Liver (tissue), 8 donors: ENCODE measurements at regions not wholly inside any gene's neighbourhood (a gene's known extent, or its start where the extent isn't known, plus 50 kb on each side); places are given as distances from the start of the nearest gene placed in this dataset.

ENCODE experiments used
- DNase-seq: peaks from one replicate; pipeline ENCODE4 v3.0.0-alpha.2; 2017; ENCODE audit warnings: low spot score
- H3K27ac ChIP-seq, 2 donors: one replicate each; pipeline ENCODE4 v1.7.0; 2013; ENCODE audit warnings: inconsistent platforms in 2 of 2, low read length in 2 of 2, control low read depth in 1 of 2, low read depth in 1 of 2, mild to moderate bottlenecking in 1 of 2
- H3K27me3 ChIP-seq, 4 donors: one replicate each; pipeline versions ENCODE4 v1.6.1 to v1.7.0; 2013; ENCODE audit warnings: low read length in 3 of 4, inconsistent platforms in 1 of 4, mild to moderate bottlenecking in 1 of 4, moderate library complexity in 1 of 4; ENCODE audit not compliant: control insufficient read depth in 4 of 4, insufficient read depth in 4 of 4
- H3K36me3 ChIP-seq, 4 donors: one replicate each; pipeline versions ENCODE4 v1.6.1 to v1.7.0; 2013; ENCODE audit warnings: low read length in 3 of 4, mild to moderate bottlenecking in 3 of 4, low read depth in 1 of 4, moderate library complexity in 1 of 4; ENCODE audit not compliant: control insufficient read depth in 4 of 4, insufficient read depth in 3 of 4
- H3K4me1 ChIP-seq, 4 donors: one replicate each; pipeline versions ENCODE4 v1.6.1 to v1.7.0; 2013; ENCODE audit warnings: low read length in 3 of 4, mild to moderate bottlenecking in 3 of 4, moderate library complexity in 1 of 4; ENCODE audit not compliant: control insufficient read depth in 4 of 4, insufficient read depth in 4 of 4
- H3K4me3 ChIP-seq, 3 donors: one replicate each; pipeline versions ENCODE4 v1.6.1 to v1.7.0; 2013; ENCODE audit warnings: low read length in 3 of 3, control low read depth in 1 of 3, low read depth in 1 of 3, mild to moderate bottlenecking in 1 of 3
- H3K9ac ChIP-seq, 2 donors: one replicate each; pipeline ENCODE4 v1.7.0; 2013; ENCODE audit warnings: low read length in 2 of 2, mild to moderate bottlenecking in 2 of 2, moderate library complexity in 2 of 2, control low read depth in 1 of 2, low read depth in 1 of 2
- H3K9me3 ChIP-seq, 4 donors: one replicate each; pipeline versions ENCODE4 v1.6.1 to v1.7.0; 2013; ENCODE audit warnings: low read length in 3 of 4; ENCODE audit not compliant: control insufficient read depth in 4 of 4
- FOXA1 ChIP-seq: IDR thresholded peaks from 2 replicates; pipeline ENCODE4 v1.6.1; 2016; ENCODE audit warnings: antibody characterized with exemption
- FOXA2 ChIP-seq: IDR thresholded peaks from 2 replicates; pipeline ENCODE4 v1.6.1; 2016; ENCODE audit warnings: antibody characterized with exemption
- GABPA ChIP-seq, 2 donors: IDR thresholded peaks in 1 of 2; conservative IDR thresholded peaks in 1 of 2; 2 replicates each; pipeline ENCODE4 v1.6.1; 2016; ENCODE audit warnings: antibody characterized with exemption in 2 of 2, mild to moderate bottlenecking in 1 of 2, moderate library complexity in 1 of 2
- HNF4G ChIP-seq: IDR thresholded peaks from 2 replicates; pipeline ENCODE4 v1.6.1; 2016; ENCODE audit warnings: antibody characterized with exemption
- JUND ChIP-seq, 2 donors: IDR thresholded peaks; 2 replicates each; pipeline ENCODE4 v1.6.1; 2016; ENCODE audit warnings: antibody characterized with exemption in 2 of 2
- NR2F2 ChIP-seq: IDR thresholded peaks from 2 replicates; pipeline ENCODE4 v1.6.1; 2016; ENCODE audit warnings: antibody characterized with exemption
- REST ChIP-seq: IDR thresholded peaks from 2 replicates; pipeline ENCODE4 v1.6.1; 2016; ENCODE audit warnings: antibody characterized with exemption, mild to moderate bottlenecking
- RXRA ChIP-seq, 2 donors: IDR thresholded peaks; 2 replicates each; pipeline ENCODE4 v1.6.1; 2017 to 2018; ENCODE audit warnings: antibody characterized with exemption in 2 of 2, mild to moderate bottlenecking in 1 of 2
- SP1 ChIP-seq: IDR thresholded peaks from 2 replicates; pipeline ENCODE4 v1.6.1; 2018; ENCODE audit warnings: antibody characterized with exemption, mild to moderate bottlenecking
- TAF1 ChIP-seq: conservative IDR thresholded peaks from 2 replicates; pipeline ENCODE4 v1.6.1; 2016; ENCODE audit warnings: antibody characterized with exemption, mild to moderate bottlenecking
- WGBS: extraction: QIAGEN DNeasy Blood & Tissue Kit; methylation state at CpG from one replicate; pipeline ENCODE4 v1.1.7; 2013; 5-methylcytosine and 5-hydroxymethylcytosine counted together
- TF ChIP-seq, protein P1 (sequence below): IDR thresholded peaks from 2 replicates; pipeline ENCODE4 v1.6.1; 2016; ENCODE audit warnings: antibody characterized with exemption
- TF ChIP-seq, protein P2 (sequence below): fragments of 150-350 bp; IDR thresholded peaks from 2 replicates; pipeline ENCODE4 v1.5.1; 2017; ENCODE audit warnings: improper control_type of control experiment, low read depth, low read length; ENCODE audit not compliant: missing input control
- donor health status: healthy.
- donor health status: healthy.
- donor health status: healthy.
- donor health status: healthy.
- donor health status: healthy.

- H3K9ac ChIP-seq = no peak overlapping the region
- no peak for DNase-seq
- 89% methylated on average over 7 of the region's 7 CpGs for WGBS
- H3K36me3 ChIP-seq = no peaks in the 10 kb centered on the region
- TF ChIP-seq, protein P1, sequence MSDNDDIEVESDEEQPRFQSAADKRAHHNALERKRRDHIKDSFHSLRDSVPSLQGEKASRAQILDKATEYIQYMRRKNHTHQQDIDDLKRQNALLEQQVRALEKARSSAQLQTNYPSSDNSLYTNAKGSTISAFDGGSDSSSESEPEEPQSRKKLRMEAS = no peak
- TF ChIP-seq JUND (IDR thresholded peaks at IDR 0.05) (no peak), NR2F2 (no peak), GABPA (IDR thresholded peaks at IDR 0.05 in 1 of 2, conservative IDR thresholded peaks at IDR 0.05 in 1 of 2) (no peak), TAF1 (no peak), REST (no peak), HNF4G (no peak), SP1 (no peak), FOXA2 (no peak), RXRA (IDR thresholded peaks at IDR 0.05) (no peak), FOXA1 (no peak)
- TF ChIP-seq, protein P2, sequence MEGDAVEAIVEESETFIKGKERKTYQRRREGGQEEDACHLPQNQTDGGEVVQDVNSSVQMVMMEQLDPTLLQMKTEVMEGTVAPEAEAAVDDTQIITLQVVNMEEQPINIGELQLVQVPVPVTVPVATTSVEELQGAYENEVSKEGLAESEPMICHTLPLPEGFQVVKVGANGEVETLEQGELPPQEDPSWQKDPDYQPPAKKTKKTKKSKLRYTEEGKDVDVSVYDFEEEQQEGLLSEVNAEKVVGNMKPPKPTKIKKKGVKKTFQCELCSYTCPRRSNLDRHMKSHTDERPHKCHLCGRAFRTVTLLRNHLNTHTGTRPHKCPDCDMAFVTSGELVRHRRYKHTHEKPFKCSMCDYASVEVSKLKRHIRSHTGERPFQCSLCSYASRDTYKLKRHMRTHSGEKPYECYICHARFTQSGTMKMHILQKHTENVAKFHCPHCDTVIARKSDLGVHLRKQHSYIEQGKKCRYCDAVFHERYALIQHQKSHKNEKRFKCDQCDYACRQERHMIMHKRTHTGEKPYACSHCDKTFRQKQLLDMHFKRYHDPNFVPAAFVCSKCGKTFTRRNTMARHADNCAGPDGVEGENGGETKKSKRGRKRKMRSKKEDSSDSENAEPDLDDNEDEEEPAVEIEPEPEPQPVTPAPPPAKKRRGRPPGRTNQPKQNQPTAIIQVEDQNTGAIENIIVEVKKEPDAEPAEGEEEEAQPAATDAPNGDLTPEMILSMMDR = no peak
- H3K27ac ChIP-seq = no peak overlapping the region
- no peaks in the 10 kb centered on the region for H3K27me3 ChIP-seq
- peaks cover 3 to 14% (median 10%) of the 10 kb centered on the region in 4 donors for H3K4me1 ChIP-seq
- H3K4me3 ChIP-seq = no peak overlapping the region
- H3K9me3 ChIP-seq = no peaks in the 10 kb centered on the region
Measured at GRCh38 chr16:85457366-85457765, 155.8 kb upstream of the GSE1 start.

GRCh38 chr16:85458968-85459367 lies 154.2 kb upstream of the GSE1 start:
- no peaks in the 10 kb centered on the region for H3K36me3 ChIP-seq
- H3K4me3 ChIP-seq = no peak overlapping the region
- TF ChIP-seq REST = no peak
- H3K4me1 ChIP-seq = peaks cover 4 to 17% (median 11%) of the 10 kb centered on the region in 4 donors
- H3K27ac ChIP-seq = no peak overlapping the region
- H3K9ac ChIP-seq = no peak overlapping the region
- no peaks in the 10 kb centered on the region for H3K27me3 ChIP-seq
- H3K9me3 ChIP-seq = no peaks in the 10 kb centered on the region
- no peak for DNase-seq
- 90% methylated on average over 11 of the region's 11 CpGs for WGBS
